OCI-LY7 (cell line): ENCODE measurements at regions not wholly inside any gene's neighbourhood (a gene's known extent, or its start where the extent isn't known, plus 50 kb on each side); places are given as distances from the start of the nearest gene placed in this dataset.

Experiments used
- EZH2phosphoT487 ChIP-seq: fragments of 200-600 bp; sonication (generic); IDR thresholded peaks from 2 replicates; pipeline ENCODE4 v1.6.1; 2018; ENCODE audit warnings: low read depth, borderline replicate concordance, mild to moderate bottlenecking, mixed run types, antibody characterized with exemption, low read length, moderate library complexity, mixed read lengths
- TF ChIP-seq, protein P1 (sequence below): fragments of 200-600 bp; sonication (generic); conservative IDR thresholded peaks from 2 replicates; pipeline ENCODE4 v1.5.1; 2014; ENCODE audit warnings: mild to moderate bottlenecking, antibody characterized with exemption, low read length, moderate library complexity, mixed read lengths

GRCh38 chr11:92425127-92425526 is 200.5 kb downstream of the FAT3 start:
- TF ChIP-seq, protein P1, sequence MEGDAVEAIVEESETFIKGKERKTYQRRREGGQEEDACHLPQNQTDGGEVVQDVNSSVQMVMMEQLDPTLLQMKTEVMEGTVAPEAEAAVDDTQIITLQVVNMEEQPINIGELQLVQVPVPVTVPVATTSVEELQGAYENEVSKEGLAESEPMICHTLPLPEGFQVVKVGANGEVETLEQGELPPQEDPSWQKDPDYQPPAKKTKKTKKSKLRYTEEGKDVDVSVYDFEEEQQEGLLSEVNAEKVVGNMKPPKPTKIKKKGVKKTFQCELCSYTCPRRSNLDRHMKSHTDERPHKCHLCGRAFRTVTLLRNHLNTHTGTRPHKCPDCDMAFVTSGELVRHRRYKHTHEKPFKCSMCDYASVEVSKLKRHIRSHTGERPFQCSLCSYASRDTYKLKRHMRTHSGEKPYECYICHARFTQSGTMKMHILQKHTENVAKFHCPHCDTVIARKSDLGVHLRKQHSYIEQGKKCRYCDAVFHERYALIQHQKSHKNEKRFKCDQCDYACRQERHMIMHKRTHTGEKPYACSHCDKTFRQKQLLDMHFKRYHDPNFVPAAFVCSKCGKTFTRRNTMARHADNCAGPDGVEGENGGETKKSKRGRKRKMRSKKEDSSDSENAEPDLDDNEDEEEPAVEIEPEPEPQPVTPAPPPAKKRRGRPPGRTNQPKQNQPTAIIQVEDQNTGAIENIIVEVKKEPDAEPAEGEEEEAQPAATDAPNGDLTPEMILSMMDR: no peak
- no peak for TF ChIP-seq EZH2phosphoT487
